ENCODE measurements at regions not wholly inside any gene's neighbourhood (a gene's known extent, or its start where the extent isn't known, plus 50 kb on each side); places are given as distances from the start of the nearest gene placed in this dataset.

GRCh38 chr18:73043611-73044010, 175.8 kb upstream of the NETO1 start:
- Histone ChIP-seq H3K27ac (ENCODE audit: low read depth in 1 of 2, low read length in 2 of 2) (no peak overlapping the region), H3K9ac (ENCODE audit: low read depth in 1 of 2, low read length in 2 of 2) (no peak overlapping the region), H3K27me3 (ENCODE audit: control insufficient read depth in 4 of 4, insufficient read depth in 4 of 4, low read length in 3 of 4) (peaks cover 0 to 3% (median 0%) of the 10 kb centered on the region in 4 donors), H3K4me1 (ENCODE audit: control insufficient read depth in 4 of 4, insufficient read depth in 4 of 4, low read length in 3 of 4) (no peaks in the 10 kb centered on the region), H3K36me3 (ENCODE audit: control insufficient read depth in 4 of 4, insufficient read depth in 3 of 4, low read depth in 1 of 4, low read length in 3 of 4) (no peaks in the 10 kb centered on the region), H3K9me3 (ENCODE audit: control insufficient read depth in 4 of 4, low read length in 3 of 4) (no peaks in the 10 kb centered on the region), H3K4me3 (ENCODE audit: low read depth in 1 of 3, low read length in 3 of 3) (no peak overlapping the region)
- no peak for DNase-seq (ENCODE audit: low spot score)
- TF ChIP-seq, protein P1, sequence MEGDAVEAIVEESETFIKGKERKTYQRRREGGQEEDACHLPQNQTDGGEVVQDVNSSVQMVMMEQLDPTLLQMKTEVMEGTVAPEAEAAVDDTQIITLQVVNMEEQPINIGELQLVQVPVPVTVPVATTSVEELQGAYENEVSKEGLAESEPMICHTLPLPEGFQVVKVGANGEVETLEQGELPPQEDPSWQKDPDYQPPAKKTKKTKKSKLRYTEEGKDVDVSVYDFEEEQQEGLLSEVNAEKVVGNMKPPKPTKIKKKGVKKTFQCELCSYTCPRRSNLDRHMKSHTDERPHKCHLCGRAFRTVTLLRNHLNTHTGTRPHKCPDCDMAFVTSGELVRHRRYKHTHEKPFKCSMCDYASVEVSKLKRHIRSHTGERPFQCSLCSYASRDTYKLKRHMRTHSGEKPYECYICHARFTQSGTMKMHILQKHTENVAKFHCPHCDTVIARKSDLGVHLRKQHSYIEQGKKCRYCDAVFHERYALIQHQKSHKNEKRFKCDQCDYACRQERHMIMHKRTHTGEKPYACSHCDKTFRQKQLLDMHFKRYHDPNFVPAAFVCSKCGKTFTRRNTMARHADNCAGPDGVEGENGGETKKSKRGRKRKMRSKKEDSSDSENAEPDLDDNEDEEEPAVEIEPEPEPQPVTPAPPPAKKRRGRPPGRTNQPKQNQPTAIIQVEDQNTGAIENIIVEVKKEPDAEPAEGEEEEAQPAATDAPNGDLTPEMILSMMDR (IDR thresholded peaks at IDR 0.05; ENCODE audit: low read depth, low read length, missing input control): no peak
- TF ChIP-seq YY1 (IDR thresholded peaks at IDR 0.05): no peak
- TF ChIP-seq NR2F2 (IDR thresholded peaks at IDR 0.05): no peak
- TF ChIP-seq, protein P2, sequence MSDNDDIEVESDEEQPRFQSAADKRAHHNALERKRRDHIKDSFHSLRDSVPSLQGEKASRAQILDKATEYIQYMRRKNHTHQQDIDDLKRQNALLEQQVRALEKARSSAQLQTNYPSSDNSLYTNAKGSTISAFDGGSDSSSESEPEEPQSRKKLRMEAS (IDR thresholded peaks at IDR 0.05): no peak
- TF ChIP-seq EGR1 (IDR thresholded peaks at IDR 0.05; ENCODE audit: low read depth in 2 of 2): no peak
- TF ChIP-seq HNF4A (conservative IDR thresholded peaks at IDR 0.05): no peak
- TF ChIP-seq HNF4G (IDR thresholded peaks at IDR 0.05): no peak
- TF ChIP-seq FOXA2 (IDR thresholded peaks at IDR 0.05): no peak
- TF ChIP-seq, protein P3, sequence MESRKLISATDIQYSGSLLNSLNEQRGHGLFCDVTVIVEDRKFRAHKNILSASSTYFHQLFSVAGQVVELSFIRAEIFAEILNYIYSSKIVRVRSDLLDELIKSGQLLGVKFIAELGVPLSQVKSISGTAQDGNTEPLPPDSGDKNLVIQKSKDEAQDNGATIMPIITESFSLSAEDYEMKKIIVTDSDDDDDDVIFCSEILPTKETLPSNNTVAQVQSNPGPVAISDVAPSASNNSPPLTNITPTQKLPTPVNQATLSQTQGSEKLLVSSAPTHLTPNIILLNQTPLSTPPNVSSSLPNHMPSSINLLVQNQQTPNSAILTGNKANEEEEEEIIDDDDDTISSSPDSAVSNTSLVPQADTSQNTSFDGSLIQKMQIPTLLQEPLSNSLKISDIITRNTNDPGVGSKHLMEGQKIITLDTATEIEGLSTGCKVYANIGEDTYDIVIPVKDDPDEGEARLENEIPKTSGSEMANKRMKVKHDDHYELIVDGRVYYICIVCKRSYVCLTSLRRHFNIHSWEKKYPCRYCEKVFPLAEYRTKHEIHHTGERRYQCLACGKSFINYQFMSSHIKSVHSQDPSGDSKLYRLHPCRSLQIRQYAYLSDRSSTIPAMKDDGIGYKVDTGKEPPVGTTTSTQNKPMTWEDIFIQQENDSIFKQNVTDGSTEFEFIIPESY (IDR thresholded peaks at IDR 0.05): no peak
- no peak for TF ChIP-seq TAF1 (conservative IDR thresholded peaks at IDR 0.05)
- no peak for TF ChIP-seq RAD21 (IDR thresholded peaks at IDR 0.05)
- TF ChIP-seq JUND (IDR thresholded peaks at IDR 0.05): no peak
- TF ChIP-seq RXRA (IDR thresholded peaks at IDR 0.05): no peak

DNA sequence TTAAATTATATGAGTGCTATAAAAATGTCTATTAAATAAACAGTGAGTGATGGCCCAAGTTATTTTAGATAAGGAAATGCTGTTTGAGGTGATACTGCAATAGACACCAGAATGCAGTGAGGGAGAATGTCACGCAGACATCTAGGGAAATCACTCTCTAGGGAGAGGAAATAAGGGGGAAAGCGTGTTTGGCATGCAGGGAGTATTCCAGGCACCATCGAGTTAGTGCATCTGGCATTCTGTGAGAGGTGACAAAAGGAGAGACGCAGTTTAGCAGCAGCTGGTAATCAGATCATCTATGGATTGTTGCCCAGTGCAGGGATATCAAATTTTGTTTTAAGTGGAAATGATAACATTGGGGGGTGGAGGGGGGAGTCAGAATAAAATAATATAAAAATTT, 175.4 kb upstream of the NETO1 start:
- H3K27me3 ChIP-seq (ENCODE audit: control insufficient read depth in 4 of 4, insufficient read depth in 4 of 4, low read length in 3 of 4): peaks cover 0 to 3% (median 0%) of the 10 kb centered on the region in 4 donors
- no peak for DNase-seq (ENCODE audit: low spot score)
- no peaks in the 10 kb centered on the region for H3K4me1 ChIP-seq (ENCODE audit: control insufficient read depth in 4 of 4, insufficient read depth in 4 of 4, low read length in 3 of 4)
- no peak overlapping the region for H3K27ac ChIP-seq (ENCODE audit: low read depth in 1 of 2, low read length in 2 of 2)
- H3K9ac ChIP-seq (ENCODE audit: low read depth in 1 of 2, low read length in 2 of 2): no peak overlapping the region
- no peaks in the 10 kb centered on the region for H3K36me3 ChIP-seq (ENCODE audit: control insufficient read depth in 4 of 4, insufficient read depth in 3 of 4, low read depth in 1 of 4, low read length in 3 of 4)
- no peak overlapping the region for H3K4me3 ChIP-seq (ENCODE audit: low read depth in 1 of 3, low read length in 3 of 3)
- WGBS: 57% methylated on average over 4 of the region's 4 CpGs
- H3K9me3 ChIP-seq (ENCODE audit: control insufficient read depth in 4 of 4, low read length in 3 of 4): no peaks in the 10 kb centered on the region
- TF ChIP-seq NR2F2 (IDR thresholded peaks at IDR 0.05) (no peak), HNF4G (IDR thresholded peaks at IDR 0.05) (no peak), FOXA2 (IDR thresholded peaks at IDR 0.05) (no peak), RXRA (IDR thresholded peaks at IDR 0.05) (no peak), FOXA1 (IDR thresholded peaks at IDR 0.05) (no peak), HNF4A (conservative IDR thresholded peaks at IDR 0.05) (no peak)
- TF ChIP-seq, protein P4, sequence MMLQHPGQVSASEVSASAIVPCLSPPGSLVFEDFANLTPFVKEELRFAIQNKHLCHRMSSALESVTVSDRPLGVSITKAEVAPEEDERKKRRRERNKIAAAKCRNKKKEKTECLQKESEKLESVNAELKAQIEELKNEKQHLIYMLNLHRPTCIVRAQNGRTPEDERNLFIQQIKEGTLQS (IDR thresholded peaks at IDR 0.05): no peak
- TF ChIP-seq, protein P5, sequence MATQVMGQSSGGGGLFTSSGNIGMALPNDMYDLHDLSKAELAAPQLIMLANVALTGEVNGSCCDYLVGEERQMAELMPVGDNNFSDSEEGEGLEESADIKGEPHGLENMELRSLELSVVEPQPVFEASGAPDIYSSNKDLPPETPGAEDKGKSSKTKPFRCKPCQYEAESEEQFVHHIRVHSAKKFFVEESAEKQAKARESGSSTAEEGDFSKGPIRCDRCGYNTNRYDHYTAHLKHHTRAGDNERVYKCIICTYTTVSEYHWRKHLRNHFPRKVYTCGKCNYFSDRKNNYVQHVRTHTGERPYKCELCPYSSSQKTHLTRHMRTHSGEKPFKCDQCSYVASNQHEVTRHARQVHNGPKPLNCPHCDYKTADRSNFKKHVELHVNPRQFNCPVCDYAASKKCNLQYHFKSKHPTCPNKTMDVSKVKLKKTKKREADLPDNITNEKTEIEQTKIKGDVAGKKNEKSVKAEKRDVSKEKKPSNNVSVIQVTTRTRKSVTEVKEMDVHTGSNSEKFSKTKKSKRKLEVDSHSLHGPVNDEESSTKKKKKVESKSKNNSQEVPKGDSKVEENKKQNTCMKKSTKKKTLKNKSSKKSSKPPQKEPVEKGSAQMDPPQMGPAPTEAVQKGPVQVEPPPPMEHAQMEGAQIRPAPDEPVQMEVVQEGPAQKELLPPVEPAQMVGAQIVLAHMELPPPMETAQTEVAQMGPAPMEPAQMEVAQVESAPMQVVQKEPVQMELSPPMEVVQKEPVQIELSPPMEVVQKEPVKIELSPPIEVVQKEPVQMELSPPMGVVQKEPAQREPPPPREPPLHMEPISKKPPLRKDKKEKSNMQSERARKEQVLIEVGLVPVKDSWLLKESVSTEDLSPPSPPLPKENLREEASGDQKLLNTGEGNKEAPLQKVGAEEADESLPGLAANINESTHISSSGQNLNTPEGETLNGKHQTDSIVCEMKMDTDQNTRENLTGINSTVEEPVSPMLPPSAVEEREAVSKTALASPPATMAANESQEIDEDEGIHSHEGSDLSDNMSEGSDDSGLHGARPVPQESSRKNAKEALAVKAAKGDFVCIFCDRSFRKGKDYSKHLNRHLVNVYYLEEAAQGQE (IDR thresholded peaks at IDR 0.05): no peak
- TF ChIP-seq, protein P1 (IDR thresholded peaks at IDR 0.05; ENCODE audit: low read depth, low read length, missing input control): no peak

All from liver (tissue), 8 donors.